ENCODE measurements at regions not wholly inside any gene's neighbourhood (a gene's known extent, or its start where the extent isn't known, plus 50 kb on each side); places are given as distances from the start of the nearest gene placed in this dataset.
A peak's percentile ranks its signal among the peaks of the same experiment; 100 is the strongest.

- FAIRE-seq = no peak
- POLR2A ChIA-PET (ENCODE audit: partially characterized antibody) = interaction anchor here (1.1 kb wide), 1 partner anchor 22 kb away, joined by 3 read pairs; no protein-coding TSS in a partner anchor
- no peak overlapping the region for H3K4ac ChIP-seq (replicated peaks; ENCODE audit: insufficient read length, low read depth, low read length)
- TF ChIP-seq KDM1A (IDR thresholded peaks at IDR 0.05; ENCODE audit: borderline replicate concordance, low read length) (no peak), HDAC2 (IDR thresholded peaks at IDR 0.05; ENCODE audit: borderline replicate concordance in 1 of 2, low read depth in 2 of 2, low read length in 2 of 2) (no peak), HDAC6 (IDR thresholded peaks at IDR 0.05; ENCODE audit: low read depth, low read length) (no peak), MAX (IDR thresholded peaks at IDR 0.05) (no peak), CBX5 (IDR thresholded peaks at IDR 0.05; ENCODE audit: low read depth, low read length) (no peak), MAFK (IDR thresholded peaks at IDR 0.05; ENCODE audit: low read depth, low read length) (no peak), E2F6 (IDR thresholded peaks at IDR 0.05) (no peak), ATF2 (IDR thresholded peaks at IDR 0.05; ENCODE audit: low read length) (no peak), CHD1 (IDR thresholded peaks at IDR 0.05; ENCODE audit: low read depth, low read length) (no peak), TBP (IDR thresholded peaks at IDR 0.05; ENCODE audit: low read depth, low read length) (no peak), SIN3A (conservative IDR thresholded peaks at IDR 0.05 in 1 of 2, IDR thresholded peaks at IDR 0.05 in 1 of 2; ENCODE audit: low read depth in 1 of 2, low read length in 2 of 2) (no peak)
Observed at GRCh38 chr13:30006246-30006645, 155.8 kb upstream of the UBL3 start.

More at GRCh38 chr13:30006246-30006645, 155.8 kb upstream of the UBL3 start:
- Histone ChIP-seq H2BK20ac (ENCODE audit: low read length) (no peak overlapping the region), H4K20me1 (replicated peaks in 1 of 2; ENCODE audit: control insufficient read depth in 1 of 2, insufficient read depth in 2 of 2, low read length in 2 of 2) (no peaks in the 10 kb centered on the region), H3K79me2 (ENCODE audit: control insufficient read depth in 1 of 2, insufficient read depth in 2 of 2, low read length in 2 of 2) (no peaks in the 10 kb centered on the region), H3K4me2 (ENCODE audit: insufficient read depth in 1 of 2, low read depth in 2 of 2, low read length in 2 of 2) (no peak overlapping the region), H3K23ac (ENCODE audit: insufficient read length) (no peak overlapping the region), H4K5ac (ENCODE audit: insufficient read length, low read depth, low read length) (no peak overlapping the region), H3K27ac (ENCODE audit: low read depth, low read length) (no peak overlapping the region), H3K27me3 (replicated peaks in 1 of 4; ENCODE audit: control insufficient read depth in 3 of 4, extremely low read depth in 1 of 4, insufficient read depth in 3 of 4, low read length in 3 of 4) (no peaks in the 10 kb centered on the region), H3K79me1 (ENCODE audit: low read depth, low read length) (no peaks in the 10 kb centered on the region), H4K8ac (ENCODE audit: extremely low read depth, insufficient read depth, low read length) (no peak overlapping the region), H3K9ac (replicated peaks in 1 of 4; ENCODE audit: extremely low read depth in 1 of 4, low read depth in 3 of 4, low read length in 3 of 4) (no peak overlapping the region), H2AK5ac (ENCODE audit: low read depth, low read length) (no peak overlapping the region), H3K36me3 (ENCODE audit: control insufficient read depth in 2 of 4, insufficient read depth in 4 of 4, low read length in 3 of 4) (no peaks in the 10 kb centered on the region), H3K56ac (replicated peaks; ENCODE audit: insufficient read length, low read depth, low read length) (no peak overlapping the region), H3K18ac (ENCODE audit: extremely low read depth, low read length) (no peak overlapping the region), H3K23me2 (ENCODE audit: low read depth, low read length) (no peaks in the 10 kb centered on the region), H2BK120ac (replicated peaks; ENCODE audit: low read depth, low read length) (no peak overlapping the region), H2BK5ac (ENCODE audit: low read depth, low read length) (no peak overlapping the region), H3K4me3 (ENCODE audit: extremely low read depth in 1 of 4, insufficient read depth in 2 of 4, low read depth in 3 of 4, low read length in 4 of 4) (no peak overlapping the region), H2AFZ (ENCODE audit: low read length) (0 out of 2 replicates have a peak overlapping the region, but pooled peaks have one; percentile 19), H2BK15ac (ENCODE audit: low read length) (no peak overlapping the region), H3K4me1 (replicated peaks in 1 of 4; ENCODE audit: control insufficient read depth in 3 of 4, insufficient read depth in 4 of 4, low read length in 3 of 4) (no peaks in the 10 kb centered on the region), H2BK12ac (ENCODE audit: low read depth, low read length) (no peak overlapping the region), H3K9me3 (ENCODE audit: insufficient read depth in 2 of 2, low read depth in 1 of 2, low read length in 1 of 2) (no peaks in the 10 kb centered on the region), H3K14ac (ENCODE audit: insufficient read length) (no peak overlapping the region), H4K91ac (replicated peaks; ENCODE audit: insufficient read length, low read length) (no peak overlapping the region)
- no peak for DNase-seq (ENCODE audit: low read depth in 1 of 2, low spot score in 2 of 2)
- CTCF ChIA-PET (ENCODE audit: partially characterized antibody) = interaction anchor here (0.7 to 1.5 kb wide), 3 partner anchors 10 to 107 kb away, joined by 3 to 4 read pairs (median 4); no protein-coding TSS in a partner anchor
- WGBS, 2 experiments (ENCODE audit: extremely low coverage in 1 of 2, insufficient coverage in 1 of 2, insufficient read length in 1 of 2, insufficient replicate concordance in 2 of 2, low coverage in 1 of 2, low lambda C conversion rate in 2 of 2, missing lambda C conversion rate in 1 of 2) = 100% methylated on average over 1 of the region's 1 CpG; no CpG with 5 or more reads in 1 of the 2 experiments
